SK-N-MC (cell line): ENCODE measurements at regions not wholly inside any gene's neighbourhood (a gene's known extent, or its start where the extent isn't known, plus 50 kb on each side); places are given as distances from the start of the nearest gene placed in this dataset.

Experiments
- EZH2 ChIP-seq: fragments of 200-600 bp; sonication (generic); IDR thresholded peaks from one replicate; pipeline ENCODE4 v1.6.1; 2017; ENCODE audit warnings: antibody characterized with exemption
- FOXP2 ChIP-seq: optimal IDR thresholded peaks from 2 replicates; pipeline ENCODE3; 2011; ENCODE audit warnings: mild to moderate bottlenecking, moderate library complexity; ENCODE audit not compliant: insufficient read depth; ENCODE audit errors: extremely low read length, control extremely low read depth
- POLR2AphosphoS5 ChIP-seq: IDR thresholded peaks from 2 replicates; pipeline ENCODE4 v1.6.1; 2012; ENCODE audit warnings: mild to moderate bottlenecking, low read depth, low read length, borderline replicate concordance

DNA sequence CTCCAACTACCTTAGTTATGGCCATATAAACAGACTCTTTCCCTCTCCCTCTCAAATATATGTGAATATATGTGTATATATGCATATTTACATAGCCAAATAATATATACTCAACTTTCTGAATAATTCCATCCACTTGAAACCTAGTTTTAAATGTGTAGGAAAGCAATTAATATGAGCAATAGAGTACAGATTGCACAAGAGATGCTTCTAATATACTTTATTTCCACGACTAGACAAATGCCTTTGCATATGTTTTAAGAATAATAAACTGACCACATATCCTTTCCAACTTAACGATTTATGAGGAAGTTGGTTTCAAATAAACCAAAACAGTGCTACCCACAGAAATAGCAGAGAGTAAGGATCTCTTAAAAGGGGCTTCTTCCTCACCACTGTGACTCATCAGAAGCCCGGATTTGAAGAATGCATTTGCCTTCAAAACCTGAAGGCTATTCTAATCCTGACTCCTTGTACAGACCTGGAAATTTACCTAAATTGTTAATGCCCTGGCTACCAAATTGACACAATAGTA, 266.3 kb downstream of the AHR start:
- TF ChIP-seq POLR2AphosphoS5 (no peak), EZH2 (no peak), FOXP2 (no peak)
